Osteoblast (primary cell): ENCODE measurements at regions not wholly inside any gene's neighbourhood (a gene's known extent, or its start where the extent isn't known, plus 50 kb on each side); places are given as distances from the start of the nearest gene placed in this dataset.

Experiments
- DNase-seq: peaks from one replicate; pipeline ENCODE4 v3.0.0; 2011; ENCODE audit warnings: low spot score, mixed read lengths; ENCODE audit not compliant: insufficient read length; ENCODE audit errors: missing footprints
- H2AFZ ChIP-seq: 2 replicates; pipeline ENCODE4 v1.6.0; 2011; ENCODE audit warnings: mild to moderate bottlenecking, low read length
- H3K27ac ChIP-seq: 2 replicates; pipeline ENCODE4 v1.5.1; 2011; ENCODE audit warnings: mild to moderate bottlenecking, low read depth, low read length, moderate library complexity
- H3K27me3 ChIP-seq: 2 replicates; pipeline ENCODE4 v1.6.0; 2012; ENCODE audit warnings: mild to moderate bottlenecking, control low read depth, inconsistent platforms, low read length, moderate library complexity; ENCODE audit not compliant: insufficient read depth
- H3K36me3 ChIP-seq: 2 replicates; pipeline ENCODE4 v1.5.1; 2011; ENCODE audit warnings: mild to moderate bottlenecking, low read length, control low read depth, moderate library complexity; ENCODE audit not compliant: insufficient read depth
- H3K4me1 ChIP-seq: 2 replicates; pipeline ENCODE4 v1.5.1; 2011; ENCODE audit warnings: mild to moderate bottlenecking, low read length, control low read depth, moderate library complexity; ENCODE audit not compliant: insufficient read depth
- H3K4me2 ChIP-seq: 2 replicates; pipeline ENCODE4 v1.6.0; 2011; ENCODE audit warnings: mild to moderate bottlenecking, low read length; ENCODE audit not compliant: insufficient read depth
- H3K4me3 ChIP-seq: fragments of 200-600 bp; sonication (generic); 3 replicates; pipeline ENCODE4 v1.5.1; 2012; ENCODE audit warnings: mild to moderate bottlenecking, low read length, inconsistent platforms; ENCODE audit not compliant: insufficient read depth
- H3K79me2 ChIP-seq: 2 replicates; pipeline ENCODE4 v1.6.0; 2012; ENCODE audit warnings: mild to moderate bottlenecking, low read length, control low read depth, inconsistent platforms; ENCODE audit not compliant: insufficient read depth
- H3K9me3 ChIP-seq: 2 replicates; pipeline ENCODE4 v1.5.1; 2011; ENCODE audit warnings: low read depth, low read length, control low read depth
- H4K20me1 ChIP-seq: 2 replicates; pipeline ENCODE4 v1.6.0; 2012; ENCODE audit warnings: mild to moderate bottlenecking, low read length, control low read depth; ENCODE audit not compliant: insufficient read depth
- TF ChIP-seq, protein P1 (sequence below): IDR thresholded peaks from 2 replicates; pipeline ENCODE4 v1.5.1; 2011; ENCODE audit warnings: mild to moderate bottlenecking, low read depth, low read length, moderate library complexity; ENCODE audit errors: extremely low read depth

DNA sequence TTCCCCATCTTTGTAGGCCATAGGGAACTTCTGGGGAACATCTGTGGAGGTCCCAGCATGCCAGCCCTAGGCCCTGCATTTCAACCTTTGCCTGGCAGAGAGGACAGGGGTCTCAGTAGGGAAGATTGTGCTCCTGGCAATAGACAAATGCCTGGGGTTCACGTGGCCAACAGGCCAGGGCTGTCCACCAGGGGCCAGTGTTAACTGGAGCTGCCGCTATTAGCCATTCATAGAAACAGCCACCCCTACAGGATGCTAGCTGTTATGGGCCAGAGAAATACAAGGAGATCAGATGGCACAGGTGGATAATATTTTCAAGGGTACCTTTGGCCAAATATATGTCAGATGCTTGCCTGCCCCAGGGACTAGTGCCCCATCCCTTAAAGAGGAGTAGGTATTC lies 932.9 kb downstream of the QKI start:
- TF ChIP-seq, protein P1, sequence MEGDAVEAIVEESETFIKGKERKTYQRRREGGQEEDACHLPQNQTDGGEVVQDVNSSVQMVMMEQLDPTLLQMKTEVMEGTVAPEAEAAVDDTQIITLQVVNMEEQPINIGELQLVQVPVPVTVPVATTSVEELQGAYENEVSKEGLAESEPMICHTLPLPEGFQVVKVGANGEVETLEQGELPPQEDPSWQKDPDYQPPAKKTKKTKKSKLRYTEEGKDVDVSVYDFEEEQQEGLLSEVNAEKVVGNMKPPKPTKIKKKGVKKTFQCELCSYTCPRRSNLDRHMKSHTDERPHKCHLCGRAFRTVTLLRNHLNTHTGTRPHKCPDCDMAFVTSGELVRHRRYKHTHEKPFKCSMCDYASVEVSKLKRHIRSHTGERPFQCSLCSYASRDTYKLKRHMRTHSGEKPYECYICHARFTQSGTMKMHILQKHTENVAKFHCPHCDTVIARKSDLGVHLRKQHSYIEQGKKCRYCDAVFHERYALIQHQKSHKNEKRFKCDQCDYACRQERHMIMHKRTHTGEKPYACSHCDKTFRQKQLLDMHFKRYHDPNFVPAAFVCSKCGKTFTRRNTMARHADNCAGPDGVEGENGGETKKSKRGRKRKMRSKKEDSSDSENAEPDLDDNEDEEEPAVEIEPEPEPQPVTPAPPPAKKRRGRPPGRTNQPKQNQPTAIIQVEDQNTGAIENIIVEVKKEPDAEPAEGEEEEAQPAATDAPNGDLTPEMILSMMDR, result no peak
- no peak overlapping the region for H3K4me3 ChIP-seq
- DNase-seq, result no peak
- H4K20me1 ChIP-seq, result no peaks in the 10 kb centered on the region
- H3K27ac ChIP-seq, result no peak overlapping the region
- no peaks in the 10 kb centered on the region for H3K9me3 ChIP-seq
- H3K4me2 ChIP-seq, result no peak overlapping the region
- no peak overlapping the region for H2AFZ ChIP-seq
- no peaks in the 10 kb centered on the region for H3K36me3 ChIP-seq
- no peaks in the 10 kb centered on the region for H3K4me1 ChIP-seq
- no peaks in the 10 kb centered on the region for H3K79me2 ChIP-seq
- no peaks in the 10 kb centered on the region for H3K27me3 ChIP-seq

DNA sequence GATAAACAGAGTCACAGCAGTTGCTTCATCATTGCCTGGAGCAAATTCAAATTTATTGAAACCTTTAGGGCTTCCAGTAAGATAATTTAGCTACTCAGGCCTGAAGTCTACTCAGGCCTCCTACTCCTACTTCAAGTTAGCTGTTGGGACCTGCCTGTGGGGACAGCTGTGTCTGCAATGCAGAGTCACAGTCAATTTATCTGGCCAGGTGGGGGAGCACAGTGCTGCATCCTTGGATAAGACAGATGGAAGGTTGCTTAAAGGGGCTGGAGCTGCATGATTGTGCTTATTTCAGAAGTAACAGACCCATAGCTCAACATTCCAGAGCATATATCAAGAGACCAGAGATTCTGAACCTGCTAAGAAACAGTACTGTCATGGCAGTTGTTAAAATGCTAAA lies 932.1 kb downstream of the QKI start:
- H3K4me1 ChIP-seq, result no peaks in the 10 kb centered on the region
- no peaks in the 10 kb centered on the region for H3K27me3 ChIP-seq
- no peak overlapping the region for H3K4me3 ChIP-seq
- no peaks in the 10 kb centered on the region for H3K36me3 ChIP-seq
- H3K27ac ChIP-seq, result no peak overlapping the region
- DNase-seq, result peak; percentile 25
- H2AFZ ChIP-seq, result no peak overlapping the region
- H3K4me2 ChIP-seq, result no peak overlapping the region
- TF ChIP-seq, protein P1, result no peak
- H3K9me3 ChIP-seq, result no peaks in the 10 kb centered on the region
- H4K20me1 ChIP-seq, result no peaks in the 10 kb centered on the region
- no peaks in the 10 kb centered on the region for H3K79me2 ChIP-seq

DNA sequence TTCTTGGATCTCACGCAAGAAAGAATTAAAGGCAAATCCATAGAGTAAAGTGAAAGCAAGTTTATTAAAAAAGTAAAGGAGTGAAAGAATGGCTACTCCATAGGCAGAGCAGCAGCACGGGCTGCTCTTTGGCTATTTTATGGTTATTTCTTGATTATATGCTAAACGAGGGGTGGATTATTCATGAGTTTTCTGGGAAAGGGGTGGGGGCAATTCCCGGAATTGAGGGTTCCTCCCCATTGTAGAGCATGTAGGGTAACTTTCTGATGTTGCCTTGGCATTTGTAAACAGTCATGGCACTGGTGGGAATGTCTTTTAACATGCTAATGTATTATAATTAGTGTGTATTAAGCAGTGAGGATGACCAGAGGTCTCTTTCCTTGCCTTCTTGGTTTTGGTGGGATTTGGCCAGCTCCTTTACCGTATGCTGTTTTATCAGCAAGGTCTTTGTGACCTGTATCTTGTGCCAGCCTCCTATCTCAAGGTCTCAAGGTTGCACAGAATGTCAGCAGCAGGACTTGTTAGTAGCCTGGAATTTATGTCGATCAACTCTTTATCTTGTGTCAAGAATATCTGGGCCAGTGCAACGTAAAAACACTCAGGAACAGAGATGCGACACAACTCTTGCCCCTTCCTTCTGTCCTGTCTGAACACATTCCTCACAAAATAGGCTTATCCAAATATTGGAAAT lies 931.4 kb downstream of the QKI start:
- DNase-seq, result no peak

DNA sequence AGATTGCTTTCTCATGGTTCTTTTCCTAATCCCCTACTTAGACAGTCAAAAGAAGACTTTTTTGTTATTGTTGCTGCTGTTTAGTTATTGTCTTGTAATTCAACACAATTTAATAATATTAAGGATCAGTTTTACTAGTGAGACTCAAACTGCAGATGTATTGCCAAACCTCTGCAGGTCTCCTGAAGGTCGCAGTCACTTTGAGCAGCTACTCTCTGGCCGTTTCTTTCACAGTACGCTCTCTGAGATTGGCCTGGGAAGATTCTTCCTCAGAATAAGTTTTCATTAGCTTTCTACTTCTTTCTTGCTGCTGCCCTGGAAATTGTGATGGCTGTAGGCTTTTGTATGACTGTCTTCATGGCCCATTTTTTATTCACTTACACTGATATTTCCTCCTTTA lies 930.8 kb downstream of the QKI start:
- no peaks in the 10 kb centered on the region for H3K79me2 ChIP-seq
- TF ChIP-seq, protein P1, result no peak
- H3K27ac ChIP-seq, result no peak overlapping the region
- H3K36me3 ChIP-seq, result no peaks in the 10 kb centered on the region
- H3K27me3 ChIP-seq, result no peaks in the 10 kb centered on the region
- H3K4me2 ChIP-seq, result no peak overlapping the region
- no peak overlapping the region for H3K4me3 ChIP-seq
- no peak overlapping the region for H2AFZ ChIP-seq
- no peaks in the 10 kb centered on the region for H3K9me3 ChIP-seq
- DNase-seq, result no peak
- no peaks in the 10 kb centered on the region for H3K4me1 ChIP-seq
- no peaks in the 10 kb centered on the region for H4K20me1 ChIP-seq

More for the DNA sequence above, 931.4 kb downstream of the QKI start:
- TF ChIP-seq, protein P1, result no peak
- Histone ChIP-seq H3K27ac (no peak overlapping the region), H3K4me1 (no peaks in the 10 kb centered on the region), H3K79me2 (no peaks in the 10 kb centered on the region), H3K27me3 (no peaks in the 10 kb centered on the region), H3K36me3 (no peaks in the 10 kb centered on the region), H3K4me2 (no peak overlapping the region), H3K9me3 (no peaks in the 10 kb centered on the region), H2AFZ (no peak overlapping the region), H4K20me1 (no peaks in the 10 kb centered on the region), H3K4me3 (no peak overlapping the region)
